Activated naive CD4-positive, alpha-beta T cell treated with anti-CD3 and anti-CD28 coated beads for 36 hours (primary cell): ENCODE measurements at regions not wholly inside any gene's neighbourhood (a gene's known extent, or its start where the extent isn't known, plus 50 kb on each side); places are given as distances from the start of the nearest gene placed in this dataset.

Experiments
- CTCF ChIA-PET: fragments of 350-600 bp; sonication (Branson Sonifier 250); formaldehyde crosslinking; loops from one replicate; lab custom pipeline; 2021; ENCODE audit warnings: antibody characterized with exemption; lab: Charles Lee
- DNase-seq: peaks from one replicate; pipeline ENCODE4 v3.0.0-alpha.2; 2020
- H3K27ac Mint-ChIP-seq: one replicate; pipeline ENCODE4 v1.8.0; 2021; ENCODE audit warnings: mild to moderate bottlenecking, mixed read lengths
- H3K27me3 Mint-ChIP-seq: one replicate; pipeline ENCODE4 v1.8.0; 2021; ENCODE audit warnings: low read depth, mixed read lengths
- H3K36me3 Mint-ChIP-seq: one replicate; pipeline ENCODE4 v1.8.0; 2021; ENCODE audit warnings: low read depth, mixed read lengths
- H3K4me1 Mint-ChIP-seq: one replicate; pipeline ENCODE4 v1.8.0; 2021; ENCODE audit warnings: low read depth, mixed read lengths
- H3K4me3 Mint-ChIP-seq: one replicate; pipeline ENCODE4 v1.8.0; 2021; ENCODE audit warnings: mild to moderate bottlenecking, moderate library complexity, mixed read lengths
- H3K9me3 Mint-ChIP-seq: one replicate; pipeline ENCODE4 v1.8.0; 2021; ENCODE audit warnings: mixed read lengths
- intact Hi-C: fragments of 100-400 bp; cut with micrococcal nuclease; formaldehyde crosslinking; loops from one replicate; pipeline ENCODE4 v1.15.1; 2023

DNA sequence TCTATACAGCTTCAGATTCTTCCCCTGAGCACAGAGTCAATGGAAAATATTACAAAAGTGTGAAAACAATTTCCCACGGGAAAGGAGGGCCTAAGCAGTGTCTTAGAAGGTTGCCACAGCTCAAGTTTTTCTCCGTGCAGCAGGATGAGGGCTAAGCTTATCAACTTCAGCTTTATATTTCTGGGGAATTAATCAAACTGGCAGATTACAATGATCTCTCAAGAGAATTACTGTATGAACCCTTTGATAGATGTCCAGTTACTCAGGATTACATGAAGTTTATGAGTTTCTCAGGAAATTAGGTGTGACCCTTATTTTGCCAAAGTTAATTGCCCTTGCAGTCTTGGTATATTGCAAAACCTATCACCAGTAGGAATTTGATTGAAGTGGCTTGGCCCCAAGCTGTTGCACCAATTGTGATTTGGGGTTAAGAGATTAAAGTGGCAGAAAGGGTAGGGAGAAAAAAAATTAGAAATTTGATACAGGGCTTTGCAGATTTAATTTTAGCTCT is 298.4 kb downstream of the MAP2K6 start:
- H3K27me3 Mint-ChIP-seq: no peaks in the 10 kb centered on the region
- DNase-seq: no peak
- intact Hi-C loops: no loop called here
- CTCF ChIA-PET: no interaction called here
- H3K36me3 Mint-ChIP-seq: no peaks in the 10 kb centered on the region
- no peak overlapping the region for H3K4me3 Mint-ChIP-seq
- H3K27ac Mint-ChIP-seq: no peak overlapping the region
- H3K9me3 Mint-ChIP-seq: peaks cover 3% of the 10 kb centered on the region
- peaks cover 2% of the 10 kb centered on the region for H3K4me1 Mint-ChIP-seq

DNA sequence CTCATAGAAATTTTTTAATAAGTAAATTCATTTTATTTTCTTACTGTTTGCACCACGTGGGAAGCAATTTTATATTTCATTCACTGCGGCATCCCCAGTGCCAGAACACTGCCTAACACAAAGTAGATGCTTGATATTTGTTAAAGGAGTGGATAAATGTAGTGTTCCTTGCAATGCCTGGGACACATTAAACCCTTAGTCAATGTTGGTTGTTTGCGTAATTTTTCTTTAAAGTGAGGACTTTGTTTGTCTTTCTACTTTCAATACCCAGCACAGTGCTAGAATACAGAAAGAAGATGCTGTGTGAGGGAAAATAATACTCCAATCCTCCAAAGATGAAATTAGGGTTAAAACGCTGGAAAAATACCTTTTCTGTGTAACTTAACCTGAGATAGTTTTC is 299.3 kb downstream of the MAP2K6 start:
- no peaks in the 10 kb centered on the region for H3K27me3 Mint-ChIP-seq
- H3K4me3 Mint-ChIP-seq: no peak overlapping the region
- CTCF ChIA-PET: no interaction called here
- peaks cover 2% of the 10 kb centered on the region for H3K4me1 Mint-ChIP-seq
- no peak for DNase-seq
- H3K36me3 Mint-ChIP-seq: no peaks in the 10 kb centered on the region
- H3K9me3 Mint-ChIP-seq: peaks cover 3% of the 10 kb centered on the region
- intact Hi-C loops: no loop called here
- H3K27ac Mint-ChIP-seq: no peak overlapping the region

DNA sequence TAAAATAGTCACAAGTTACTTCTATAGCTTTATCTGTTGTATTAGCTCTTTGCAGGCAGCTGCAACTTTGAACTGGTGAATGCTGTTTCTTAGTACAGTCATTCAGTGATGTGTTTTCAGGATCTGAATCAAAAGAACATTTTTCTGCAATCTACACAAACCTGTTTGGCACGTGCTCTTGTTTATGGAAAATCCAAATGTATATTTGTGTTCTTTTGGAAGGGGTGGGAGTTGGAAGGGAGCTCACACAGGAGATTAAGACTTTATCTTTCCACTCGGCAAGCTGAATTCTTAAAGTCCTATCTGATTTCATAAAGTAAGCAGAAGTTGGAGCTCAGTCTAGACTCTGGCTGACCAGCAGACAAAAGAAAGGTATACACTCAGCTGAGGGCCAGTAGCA is 300.2 kb downstream of the MAP2K6 start:
- Mint-ChIP-seq H3K27ac (no peak overlapping the region), H3K4me1 (no peaks in the 10 kb centered on the region), H3K9me3 (peaks cover 3% of the 10 kb centered on the region), H3K36me3 (no peaks in the 10 kb centered on the region), H3K27me3 (no peaks in the 10 kb centered on the region), H3K4me3 (no peak overlapping the region)
- no peak for DNase-seq
- intact Hi-C loops: no loop called here
- CTCF ChIA-PET: interaction anchor here (0.6 kb wide), 2 partner anchors 191 to 916 kb away, joined by 3 to 5 read pairs; no protein-coding TSS in a partner anchor

DNA sequence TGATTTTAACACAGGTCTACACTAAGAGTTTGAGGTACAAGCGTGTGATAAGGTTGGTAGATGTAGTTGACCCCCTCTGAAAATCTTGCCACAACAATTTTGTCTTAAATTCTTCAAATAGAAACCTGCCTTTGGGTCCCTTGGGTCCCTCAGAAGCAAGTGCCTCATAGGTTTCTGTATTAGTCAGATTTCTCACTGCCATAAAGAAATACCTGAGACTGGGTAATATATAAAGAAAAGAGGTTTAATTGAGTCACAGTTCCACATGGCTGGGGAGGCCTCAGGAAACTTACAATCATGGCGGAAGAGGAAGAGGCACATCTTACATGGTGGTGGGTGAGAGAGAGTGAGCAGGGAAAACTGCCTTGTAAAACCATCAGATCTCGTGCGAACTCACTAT is 301.2 kb downstream of the MAP2K6 start:
- CTCF ChIA-PET: no interaction called here
- intact Hi-C loops: no loop called here
- Mint-ChIP-seq H3K4me1 (no peaks in the 10 kb centered on the region), H3K9me3 (peaks cover 3% of the 10 kb centered on the region), H3K27me3 (no peaks in the 10 kb centered on the region), H3K36me3 (no peaks in the 10 kb centered on the region), H3K4me3 (no peak overlapping the region), H3K27ac (no peak overlapping the region)
- no peak for DNase-seq

DNA sequence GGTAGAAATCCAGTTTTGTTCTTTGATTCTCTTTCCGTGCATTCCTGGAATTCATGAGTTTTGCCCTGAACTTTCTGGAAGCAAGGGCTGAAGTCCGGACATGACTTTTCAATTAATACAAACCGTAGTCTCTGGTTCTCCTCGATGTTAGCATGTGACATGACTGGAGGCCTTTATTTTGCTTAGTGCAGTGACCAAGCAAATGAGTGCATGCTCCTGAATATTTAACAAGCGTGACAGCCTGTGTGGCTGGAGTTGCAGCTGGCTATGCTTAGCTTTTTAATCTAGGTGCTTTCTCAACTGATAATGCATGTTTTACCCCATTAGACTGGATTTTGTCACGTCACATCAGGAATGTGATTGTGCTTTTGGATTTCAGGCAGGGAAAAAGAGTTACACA is 302.1 kb downstream of the MAP2K6 start:
- no peak for DNase-seq
- no peaks in the 10 kb centered on the region for H3K4me1 Mint-ChIP-seq
- peaks cover 3% of the 10 kb centered on the region for H3K9me3 Mint-ChIP-seq
- intact Hi-C loops: no loop called here
- H3K27me3 Mint-ChIP-seq: no peaks in the 10 kb centered on the region
- no peak overlapping the region for H3K27ac Mint-ChIP-seq
- CTCF ChIA-PET: no interaction called here
- H3K4me3 Mint-ChIP-seq: no peak overlapping the region
- no peaks in the 10 kb centered on the region for H3K36me3 Mint-ChIP-seq

DNA sequence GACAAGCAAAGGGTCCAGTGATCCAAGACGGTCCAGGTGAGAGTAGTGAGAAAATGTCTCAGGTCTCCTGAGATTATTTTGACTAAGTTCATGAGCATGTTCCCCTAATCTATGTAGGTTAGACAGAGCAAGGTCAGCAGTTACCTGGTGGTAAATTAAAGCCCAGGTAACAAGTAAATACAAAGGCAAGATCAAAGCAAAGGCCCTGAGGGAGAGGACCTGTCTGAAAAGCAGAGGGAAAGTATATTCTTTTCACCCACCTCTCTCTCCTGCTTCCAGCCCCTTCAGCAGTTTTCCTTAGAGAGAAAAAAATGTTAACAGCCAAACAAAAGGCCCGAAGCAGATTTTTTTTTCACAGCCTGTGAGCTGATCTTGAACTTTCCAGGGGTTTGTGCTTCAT is 302.7 kb downstream of the MAP2K6 start:
- Mint-ChIP-seq H3K36me3 (no peaks in the 10 kb centered on the region), H3K27ac (no peak overlapping the region), H3K4me1 (no peaks in the 10 kb centered on the region), H3K27me3 (no peaks in the 10 kb centered on the region), H3K4me3 (no peak overlapping the region), H3K9me3 (peaks cover 3% of the 10 kb centered on the region)
- DNase-seq: no peak
- CTCF ChIA-PET: no interaction called here
- intact Hi-C loops: no loop called here

DNA sequence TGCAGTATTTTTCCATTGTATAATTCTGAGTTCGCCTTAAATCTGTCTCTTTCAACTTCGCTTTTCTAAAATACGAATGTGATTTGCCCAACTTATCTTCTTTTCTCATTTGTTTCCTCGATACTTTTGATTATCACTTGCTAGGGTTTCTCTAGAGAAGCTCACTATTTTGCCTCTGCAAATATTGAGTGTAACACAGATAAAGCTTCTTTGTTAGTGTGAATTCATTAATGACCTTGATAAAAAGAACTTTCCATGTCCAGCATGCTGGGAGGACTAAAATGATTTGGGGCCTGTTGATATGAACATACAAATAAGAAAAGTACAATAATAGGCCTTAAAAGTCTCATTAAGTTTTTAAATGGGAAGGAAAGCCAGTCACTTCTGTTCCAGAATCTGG is 303.3 kb downstream of the MAP2K6 start:
- Mint-ChIP-seq H3K27me3 (no peaks in the 10 kb centered on the region), H3K9me3 (peaks cover 3% of the 10 kb centered on the region), H3K4me3 (no peak overlapping the region), H3K36me3 (no peaks in the 10 kb centered on the region), H3K27ac (no peak overlapping the region), H3K4me1 (no peaks in the 10 kb centered on the region)
- no peak for DNase-seq
- intact Hi-C loops: no loop called here
- CTCF ChIA-PET: no interaction called here

DNA sequence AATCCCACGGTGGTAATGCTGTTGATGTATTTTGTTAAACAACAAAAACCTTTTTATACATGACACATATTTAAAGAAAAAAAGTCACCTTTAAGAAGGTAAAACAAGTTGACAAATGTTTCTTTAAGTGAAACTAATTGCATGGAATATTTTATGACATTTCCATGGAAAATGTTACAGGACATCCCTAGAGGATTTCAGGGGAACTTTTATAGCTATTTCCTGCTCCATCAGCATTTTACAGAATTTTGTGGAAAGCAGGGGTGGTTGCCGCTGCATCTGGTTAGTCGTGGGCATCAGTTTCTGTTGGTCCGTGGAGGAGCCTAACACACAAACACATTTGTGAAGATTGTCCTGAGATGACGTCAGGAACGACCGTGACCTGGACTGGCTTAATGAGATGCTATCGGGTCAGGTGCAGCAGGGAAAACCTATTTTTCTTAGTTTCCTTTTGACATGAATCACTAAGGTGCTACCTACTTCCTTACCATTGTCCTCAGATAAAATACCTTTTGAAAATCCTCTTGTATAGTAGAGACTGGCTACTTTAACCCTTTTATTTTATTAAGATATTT is 305.1 kb downstream of the MAP2K6 start:
- Mint-ChIP-seq H3K27me3 (no peaks in the 10 kb centered on the region), H3K27ac (no peak overlapping the region), H3K36me3 (no peaks in the 10 kb centered on the region), H3K4me3 (no peak overlapping the region), H3K9me3 (peaks cover 3% of the 10 kb centered on the region), H3K4me1 (no peaks in the 10 kb centered on the region)
- no peak for DNase-seq
- CTCF ChIA-PET: no interaction called here
- intact Hi-C loops: loop anchor here (10.0 kb wide), 1 partner anchor 155 kb away; no protein-coding TSS in a partner anchor

DNA sequence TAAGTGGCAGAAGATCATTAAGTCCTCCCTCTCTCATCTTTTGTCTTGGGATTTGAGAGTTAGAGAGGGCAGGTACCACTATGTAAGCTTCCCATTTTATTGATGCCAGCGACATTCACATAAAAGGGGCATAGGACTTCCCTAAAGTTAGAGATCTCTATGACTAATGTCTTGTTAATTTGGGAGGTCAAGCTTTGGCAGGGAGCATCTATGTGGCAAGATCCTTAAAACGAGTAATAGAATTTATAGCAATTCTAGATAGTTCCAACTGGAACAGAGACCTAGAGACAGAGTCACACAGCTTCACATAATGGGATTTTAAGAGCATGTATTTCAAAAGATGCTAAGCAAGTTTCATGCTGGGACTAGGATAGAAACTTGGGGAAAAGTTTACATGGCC is 308.0 kb downstream of the MAP2K6 start:
- DNase-seq: no peak
- intact Hi-C loops: loop anchor here (10.0 kb wide), 1 partner anchor 158 kb away; no protein-coding TSS in a partner anchor
- no peaks in the 10 kb centered on the region for H3K27me3 Mint-ChIP-seq
- H3K4me3 Mint-ChIP-seq: no peak overlapping the region
- H3K27ac Mint-ChIP-seq: no peak overlapping the region
- H3K9me3 Mint-ChIP-seq: no peaks in the 10 kb centered on the region
- H3K36me3 Mint-ChIP-seq: no peaks in the 10 kb centered on the region
- CTCF ChIA-PET: interaction anchor here (0.6 kb wide), 1 partner anchor 1738 kb away, joined by 3 read pairs; no protein-coding TSS in a partner anchor
- H3K4me1 Mint-ChIP-seq: no peaks in the 10 kb centered on the region

DNA sequence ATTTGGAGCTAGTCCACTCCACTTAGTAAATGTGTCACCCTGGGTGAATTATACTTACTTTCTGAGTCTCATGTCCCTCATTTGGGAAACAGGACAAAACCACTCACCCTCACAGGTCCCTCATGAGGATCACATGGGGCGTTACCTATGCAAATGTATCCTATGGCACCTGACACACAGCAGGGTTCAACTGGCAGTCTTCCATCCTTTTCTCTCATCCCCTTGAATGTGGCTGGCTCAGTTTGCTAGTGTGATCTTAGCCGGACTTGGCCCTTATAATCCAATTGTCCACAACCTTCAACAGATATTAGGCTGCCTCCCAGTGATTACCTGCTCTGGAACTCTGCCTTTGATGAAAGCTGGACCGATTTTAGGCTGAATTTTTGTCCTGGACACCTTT is 308.8 kb downstream of the MAP2K6 start:
- Mint-ChIP-seq H3K36me3 (no peaks in the 10 kb centered on the region), H3K9me3 (no peaks in the 10 kb centered on the region), H3K4me1 (no peaks in the 10 kb centered on the region), H3K27ac (no peak overlapping the region), H3K4me3 (no peak overlapping the region), H3K27me3 (no peaks in the 10 kb centered on the region)
- DNase-seq: no peak
- CTCF ChIA-PET: no interaction called here
- intact Hi-C loops: loop anchor here (10.0 kb wide), 1 partner anchor 159 kb away; no protein-coding TSS in a partner anchor

DNA sequence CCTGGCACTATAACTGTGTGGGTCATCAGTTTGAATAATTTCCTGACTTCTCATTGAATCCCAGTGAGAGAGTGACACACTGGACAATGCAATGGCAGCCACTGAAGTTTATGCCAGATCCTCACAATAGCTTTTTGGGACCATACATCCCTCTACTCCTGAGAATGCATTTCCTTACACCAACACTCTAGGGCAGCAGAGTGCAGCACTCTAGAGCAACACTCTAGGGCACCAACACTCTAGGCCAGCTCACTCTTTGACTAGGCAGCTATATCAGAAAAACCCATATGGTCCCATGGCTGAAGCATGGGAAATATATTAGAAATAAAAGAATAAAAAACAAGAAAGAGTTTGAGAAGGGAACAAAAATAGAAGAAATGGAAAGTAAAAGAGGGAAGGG is 309.2 kb downstream of the MAP2K6 start:
- CTCF ChIA-PET: no interaction called here
- DNase-seq: no peak
- Mint-ChIP-seq H3K27me3 (no peaks in the 10 kb centered on the region), H3K27ac (no peak overlapping the region), H3K9me3 (no peaks in the 10 kb centered on the region), H3K4me3 (no peak overlapping the region), H3K4me1 (no peaks in the 10 kb centered on the region), H3K36me3 (no peaks in the 10 kb centered on the region)
- intact Hi-C loops: loop anchor here (10.0 kb wide), 1 partner anchor 159 kb away; no protein-coding TSS in a partner anchor

DNA sequence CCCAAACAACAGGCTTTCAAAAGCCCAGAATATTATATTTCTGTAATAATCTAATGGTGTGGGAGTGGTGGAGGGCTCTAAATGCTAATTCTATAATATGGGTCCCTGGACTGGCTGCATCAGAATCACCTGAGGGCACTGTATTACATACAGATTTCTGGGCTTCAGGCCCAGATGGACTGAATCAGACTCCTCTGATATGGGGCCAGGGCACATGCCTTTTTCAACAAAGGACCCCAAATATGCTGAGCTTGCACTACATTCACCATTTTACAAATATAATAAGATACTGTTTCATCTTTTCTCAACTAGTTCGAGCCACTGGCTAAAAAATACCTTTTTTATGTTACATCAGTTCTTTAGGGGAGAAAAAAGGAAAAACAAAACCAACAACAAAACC is 309.7 kb downstream of the MAP2K6 start:
- Mint-ChIP-seq H3K4me1 (no peaks in the 10 kb centered on the region), H3K9me3 (no peaks in the 10 kb centered on the region), H3K36me3 (no peaks in the 10 kb centered on the region), H3K27me3 (no peaks in the 10 kb centered on the region), H3K27ac (no peak overlapping the region), H3K4me3 (no peak overlapping the region)
- intact Hi-C loops: loop anchor here (10.0 kb wide), 1 partner anchor 159 kb away; no protein-coding TSS in a partner anchor
- no peak for DNase-seq
- CTCF ChIA-PET: no interaction called here

DNA sequence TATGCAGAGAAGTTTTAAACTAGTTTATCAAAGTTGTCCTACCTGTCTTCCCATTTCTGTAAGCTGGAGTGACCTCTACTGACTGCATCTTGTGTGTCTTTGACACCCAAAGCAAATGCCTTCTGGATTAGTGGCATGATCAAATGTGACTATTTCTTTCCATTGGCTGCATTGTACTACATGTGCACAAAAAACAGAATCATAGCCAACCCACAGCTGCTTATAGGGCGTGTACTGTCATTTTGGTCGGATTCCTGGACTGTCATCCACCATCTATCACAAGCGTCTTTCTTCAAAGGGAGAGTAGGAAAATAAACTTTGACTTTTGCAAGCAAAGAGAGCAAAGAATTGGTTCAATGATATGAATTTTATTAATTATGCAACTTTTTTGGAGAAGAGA is 310.6 kb downstream of the MAP2K6 start:
- Mint-ChIP-seq H3K4me1 (no peaks in the 10 kb centered on the region), H3K4me3 (no peak overlapping the region), H3K27ac (no peak overlapping the region), H3K9me3 (no peaks in the 10 kb centered on the region), H3K27me3 (no peaks in the 10 kb centered on the region), H3K36me3 (no peaks in the 10 kb centered on the region)
- intact Hi-C loops: loop anchor here (10.0 kb wide), 1 partner anchor 160 kb away; no protein-coding TSS in a partner anchor
- no peak for DNase-seq
- CTCF ChIA-PET: no interaction called here
